Upper lobe of right lung (tissue), 1 donor: ENCODE measurements at regions not wholly inside any gene's neighbourhood (a gene's known extent, or its start where the extent isn't known, plus 50 kb on each side); places are given as distances from the start of the nearest gene placed in this dataset.

Experiments used
- ATAC-seq: fragments of 200-7000 bp; cut with Tn5 transposase; one replicate; pipeline ENCODE4 v1.9.1; 2020; ENCODE audit warnings: mild to moderate bottlenecking, moderate library complexity
- DNase-seq: peaks from one replicate; pipeline ENCODE4 v3.0.0-alpha.2; 2020
- H3K27ac ChIP-seq: fragments of 200-600 bp; one replicate; pipeline ENCODE4 v1.8.0; 2022
- H3K27me3 ChIP-seq: fragments of 200-600 bp; one replicate; pipeline ENCODE4 v1.8.0; 2022; ENCODE audit warnings: mild to moderate bottlenecking
- H3K36me3 ChIP-seq: fragments of 200-600 bp; one replicate; pipeline ENCODE4 v1.8.0; 2022
- H3K4me1 ChIP-seq: fragments of 200-600 bp; one replicate; pipeline ENCODE4 v1.8.0; 2022
- H3K4me3 ChIP-seq: fragments of 200-600 bp; one replicate; pipeline ENCODE4 v1.8.0; 2022; ENCODE audit warnings: mild to moderate bottlenecking
- H3K9me3 ChIP-seq: fragments of 200-600 bp; one replicate; pipeline ENCODE4 v1.8.0; 2022
- intact Hi-C: fragments of 100-400 bp; cut with DNase I; formaldehyde crosslinking; loops from one replicate; pipeline ENCODE4 v1.11.0; 2022
- TF ChIP-seq, protein P1 (sequence below): fragments of 200-600 bp; IDR thresholded peaks from one replicate; pipeline ENCODE4 v1.8.0; 2022; ENCODE audit warnings: antibody characterized with exemption
- donor health status: DM: no; HTN: yes; CAD: no; lungs with severe emphysema.

DNA sequence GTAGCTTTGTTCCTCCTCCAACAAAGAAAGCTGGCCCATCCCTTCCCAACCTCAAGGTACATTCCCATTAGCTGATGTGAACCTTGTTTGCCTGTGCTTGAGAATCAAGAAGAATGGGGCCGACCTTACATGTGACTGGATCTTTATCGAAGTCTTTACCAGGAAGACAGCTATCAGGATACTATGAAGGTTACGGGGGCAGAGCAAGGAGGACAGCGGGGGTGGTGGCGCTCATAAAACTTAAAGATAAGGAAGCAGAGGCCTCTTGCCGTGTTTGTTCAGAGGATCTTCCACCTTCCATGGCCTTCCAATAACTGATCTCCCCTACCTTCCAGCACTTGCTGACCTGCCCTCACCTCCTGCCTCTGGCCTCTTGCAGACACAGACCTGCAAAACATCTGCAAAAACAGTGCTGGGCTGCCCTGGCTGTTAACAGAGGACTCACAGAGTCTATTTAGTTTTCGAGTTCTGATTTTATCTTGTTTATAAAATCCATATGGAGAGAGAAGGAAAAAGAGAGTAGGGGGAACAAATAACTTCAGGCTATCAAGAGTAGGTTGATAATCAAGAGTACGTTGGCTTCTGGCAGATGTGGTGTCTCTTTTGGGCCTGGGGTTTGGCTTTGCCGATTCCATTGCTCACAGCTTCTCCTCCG is 198.0 kb downstream of the HUNK start:
- intact Hi-C loops: no loop called here
- ATAC-seq: no peak
- TF ChIP-seq, protein P1, sequence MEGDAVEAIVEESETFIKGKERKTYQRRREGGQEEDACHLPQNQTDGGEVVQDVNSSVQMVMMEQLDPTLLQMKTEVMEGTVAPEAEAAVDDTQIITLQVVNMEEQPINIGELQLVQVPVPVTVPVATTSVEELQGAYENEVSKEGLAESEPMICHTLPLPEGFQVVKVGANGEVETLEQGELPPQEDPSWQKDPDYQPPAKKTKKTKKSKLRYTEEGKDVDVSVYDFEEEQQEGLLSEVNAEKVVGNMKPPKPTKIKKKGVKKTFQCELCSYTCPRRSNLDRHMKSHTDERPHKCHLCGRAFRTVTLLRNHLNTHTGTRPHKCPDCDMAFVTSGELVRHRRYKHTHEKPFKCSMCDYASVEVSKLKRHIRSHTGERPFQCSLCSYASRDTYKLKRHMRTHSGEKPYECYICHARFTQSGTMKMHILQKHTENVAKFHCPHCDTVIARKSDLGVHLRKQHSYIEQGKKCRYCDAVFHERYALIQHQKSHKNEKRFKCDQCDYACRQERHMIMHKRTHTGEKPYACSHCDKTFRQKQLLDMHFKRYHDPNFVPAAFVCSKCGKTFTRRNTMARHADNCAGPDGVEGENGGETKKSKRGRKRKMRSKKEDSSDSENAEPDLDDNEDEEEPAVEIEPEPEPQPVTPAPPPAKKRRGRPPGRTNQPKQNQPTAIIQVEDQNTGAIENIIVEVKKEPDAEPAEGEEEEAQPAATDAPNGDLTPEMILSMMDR: no peak

DNA sequence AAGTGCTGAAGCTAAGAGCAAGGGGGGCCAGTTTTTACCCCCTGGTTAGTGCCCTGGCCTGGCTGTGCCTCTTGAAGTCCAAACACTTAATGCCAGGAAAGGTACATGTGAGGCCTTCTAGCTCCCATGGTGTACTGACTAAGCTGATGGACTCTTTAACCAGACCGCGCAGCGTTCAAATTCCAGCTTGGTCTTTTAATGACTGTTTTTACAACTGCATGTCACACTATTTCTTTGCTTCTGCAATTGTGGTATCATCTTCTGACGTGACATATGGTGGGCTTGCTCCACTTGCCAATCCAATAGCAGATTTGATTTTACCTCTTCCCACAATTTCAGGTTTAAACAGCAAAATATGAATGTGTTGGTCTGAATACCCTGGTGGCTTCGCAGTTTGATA is 197.3 kb downstream of the HUNK start:
- no peaks in the 10 kb centered on the region for H3K4me1 ChIP-seq
- H3K9me3 ChIP-seq: no peaks in the 10 kb centered on the region
- TF ChIP-seq, protein P1: no peak
- no peaks in the 10 kb centered on the region for H3K36me3 ChIP-seq
- no peaks in the 10 kb centered on the region for H3K27me3 ChIP-seq
- no peak for DNase-seq
- H3K4me3 ChIP-seq: no peak overlapping the region
- no peak for ATAC-seq
- no peak overlapping the region for H3K27ac ChIP-seq
- intact Hi-C loops: no loop called here

More for the DNA sequence above, 198.0 kb downstream of the HUNK start:
- Histone ChIP-seq H3K9me3 (no peaks in the 10 kb centered on the region), H3K27me3 (no peaks in the 10 kb centered on the region), H3K27ac (no peak overlapping the region), H3K4me3 (no peak overlapping the region), H3K36me3 (no peaks in the 10 kb centered on the region), H3K4me1 (no peaks in the 10 kb centered on the region)
- no peak for DNase-seq

DNA sequence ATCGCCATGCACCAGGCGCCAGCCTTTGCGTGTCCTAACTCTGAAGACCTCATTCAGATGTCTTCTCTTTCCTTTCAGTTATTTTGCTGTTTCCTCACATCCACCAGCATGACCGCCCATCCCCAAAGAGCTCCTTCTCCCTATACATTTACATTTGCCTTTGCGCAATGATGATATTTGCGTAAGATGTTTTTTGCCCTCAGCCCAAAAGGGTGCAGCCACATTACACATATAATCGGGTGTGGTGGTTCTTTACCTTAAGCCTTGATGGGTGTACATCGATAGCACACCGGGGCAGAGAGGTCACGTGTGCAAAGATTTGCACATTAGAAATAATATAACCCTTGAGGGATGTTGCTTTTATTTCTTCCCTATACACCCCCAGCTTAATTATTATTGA is 192.8 kb downstream of the HUNK start:
- H3K4me1 ChIP-seq: no peaks in the 10 kb centered on the region
- no peak overlapping the region for H3K4me3 ChIP-seq
- no peaks in the 10 kb centered on the region for H3K9me3 ChIP-seq
- H3K36me3 ChIP-seq: no peaks in the 10 kb centered on the region
- no peak overlapping the region for H3K27ac ChIP-seq
- TF ChIP-seq, protein P1: no peak
- DNase-seq (no peak), ATAC-seq (no peak)
- intact Hi-C loops: no loop called here
- no peaks in the 10 kb centered on the region for H3K27me3 ChIP-seq

DNA sequence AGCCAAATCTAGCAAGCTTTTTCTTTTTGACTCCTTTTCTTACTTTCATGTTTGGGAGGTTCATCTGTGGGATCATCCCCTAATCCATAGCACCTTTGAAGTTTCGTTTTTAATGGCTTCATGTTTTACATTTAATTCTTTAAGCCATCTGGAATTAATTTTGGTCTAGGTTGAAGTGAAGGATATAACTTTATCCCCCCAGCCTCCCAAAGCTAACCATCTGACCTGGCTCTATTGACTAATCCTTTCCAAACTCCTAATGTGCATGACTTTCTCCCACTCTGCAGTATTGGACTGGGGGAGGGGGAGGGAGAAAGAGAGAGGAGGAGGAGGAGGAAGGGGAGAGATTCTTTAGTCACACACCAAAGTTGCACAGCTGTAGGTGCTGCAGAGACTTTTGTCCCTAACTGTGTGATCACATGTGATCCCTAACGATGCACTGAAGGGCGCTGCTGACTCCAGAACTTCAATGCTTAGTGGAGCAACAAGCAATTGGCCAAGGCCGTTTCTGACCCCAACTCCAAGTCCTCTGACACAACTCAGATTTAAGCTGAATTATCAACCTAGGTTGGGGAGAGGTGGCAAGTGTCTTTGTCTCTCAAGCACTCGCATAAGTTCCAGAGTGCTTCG is 191.6 kb downstream of the HUNK start:
- intact Hi-C loops: no loop called here
- ATAC-seq (no peak), DNase-seq (no peak)
- H3K36me3 ChIP-seq: no peaks in the 10 kb centered on the region
- H3K9me3 ChIP-seq: no peaks in the 10 kb centered on the region
- no peaks in the 10 kb centered on the region for H3K27me3 ChIP-seq
- H3K4me1 ChIP-seq: no peaks in the 10 kb centered on the region
- TF ChIP-seq, protein P1: no peak
- no peak overlapping the region for H3K4me3 ChIP-seq
- H3K27ac ChIP-seq: no peak overlapping the region

DNA sequence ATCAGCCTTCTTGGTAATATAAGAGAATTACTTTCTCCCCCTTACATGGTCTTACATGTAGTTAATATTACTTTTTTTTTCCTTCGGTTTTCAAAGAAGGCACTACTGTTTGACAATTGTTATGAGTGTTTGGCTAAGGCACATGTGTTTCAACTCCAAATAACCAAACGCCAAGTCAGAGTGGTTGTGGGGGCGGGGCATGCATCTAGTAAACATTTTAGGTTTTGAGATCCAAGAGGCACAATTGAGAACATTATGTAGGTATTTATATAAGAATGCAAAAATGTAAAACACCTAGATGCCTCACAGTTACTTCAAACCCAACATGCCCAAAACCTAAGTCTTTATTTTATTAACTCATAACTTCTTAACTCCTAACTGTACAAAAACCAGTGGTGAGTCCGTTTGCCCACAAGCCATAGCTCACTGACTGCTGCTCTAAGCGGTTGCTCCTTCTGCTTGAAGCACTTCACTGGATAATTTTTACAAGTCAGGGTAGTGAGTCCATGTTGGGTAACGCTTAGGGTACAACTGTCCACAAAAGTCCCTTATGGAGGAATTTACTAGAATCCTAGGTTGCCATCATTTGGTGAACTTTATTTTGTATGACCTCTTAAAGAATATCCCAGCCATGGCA is 189.9 kb downstream of the HUNK start:
- intact Hi-C loops: no loop called here
- TF ChIP-seq, protein P1: no peak
- H3K4me3 ChIP-seq: no peak overlapping the region
- no peaks in the 10 kb centered on the region for H3K27me3 ChIP-seq
- no peak for ATAC-seq
- no peak overlapping the region for H3K27ac ChIP-seq
- no peaks in the 10 kb centered on the region for H3K9me3 ChIP-seq
- DNase-seq: no peak
- H3K36me3 ChIP-seq: no peaks in the 10 kb centered on the region
- no peaks in the 10 kb centered on the region for H3K4me1 ChIP-seq
